Left ventricle myocardium inferior (tissue), 1 donor: ENCODE measurements at regions not wholly inside any gene's neighbourhood (a gene's known extent, or its start where the extent isn't known, plus 50 kb on each side); places are given as distances from the start of the nearest gene placed in this dataset.
"Not testable (repeated sequence)": the region's sequence is repeated elsewhere in the genome, so short reads cannot be mapped to it uniquely, and the experiment has no call there.

Source experiments
- DNase-seq: peaks from one replicate; pipeline ENCODE4 v3.0.0-alpha.2; 2020
- H3K27ac ChIP-seq: fragments of 200-600 bp; replicated peaks from 2 replicates; pipeline ENCODE4 v1.8.0; 2021
- H3K27me3 ChIP-seq: fragments of 200-600 bp; 2 replicates; pipeline ENCODE4 v1.8.0; 2021; ENCODE audit warnings: low read depth
- H3K36me3 ChIP-seq: fragments of 200-600 bp; 2 replicates; pipeline ENCODE4 v1.8.0; 2021
- H3K4me1 ChIP-seq: fragments of 200-600 bp; 2 replicates; pipeline ENCODE4 v1.8.0; 2021
- H3K4me3 ChIP-seq: fragments of 200-600 bp; 2 replicates; pipeline ENCODE4 v1.8.0; 2021; ENCODE audit warnings: mild to moderate bottlenecking, moderate library complexity
- H3K9me3 ChIP-seq: fragments of 200-600 bp; replicated peaks from 2 replicates; pipeline ENCODE4 v1.8.0; 2021
- CTCF ChIP-seq: fragments of 200-600 bp; IDR thresholded peaks from 2 replicates; pipeline ENCODE4 v1.8.0; 2021; ENCODE audit warnings: antibody characterized with exemption, mild to moderate bottlenecking, borderline replicate concordance
- intact Hi-C: fragments of 100-400 bp; cut with micrococcal nuclease; formaldehyde crosslinking; loops from one replicate; pipeline ENCODE4 v1.11.0; 2022
- donor health status: DM: no; HTN: yes; CAD: no; lungs with severe emphysema.

DNA sequence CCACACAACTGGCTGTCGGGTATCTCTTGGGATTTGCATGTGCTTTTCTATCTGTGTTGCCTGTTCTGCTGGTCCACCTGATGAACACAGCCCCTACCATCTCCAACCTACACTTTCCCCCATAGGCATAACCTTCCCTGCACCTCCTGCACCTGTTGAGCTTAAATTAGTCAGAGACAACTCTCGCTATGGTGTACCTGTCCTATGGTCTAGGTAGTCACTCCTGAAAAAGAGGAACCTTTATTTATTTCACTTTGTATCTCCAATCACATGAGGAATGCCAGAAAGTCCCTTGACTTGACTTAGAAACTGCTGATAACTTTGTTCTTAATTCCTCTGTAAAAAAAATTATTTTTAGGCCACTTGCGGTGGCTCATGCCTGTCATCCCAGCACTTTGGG is 338.1 kb downstream of the DHRSX start:
- intact Hi-C loops = no loop called here
- no peaks in the 10 kb centered on the region for H3K36me3 ChIP-seq

DNA sequence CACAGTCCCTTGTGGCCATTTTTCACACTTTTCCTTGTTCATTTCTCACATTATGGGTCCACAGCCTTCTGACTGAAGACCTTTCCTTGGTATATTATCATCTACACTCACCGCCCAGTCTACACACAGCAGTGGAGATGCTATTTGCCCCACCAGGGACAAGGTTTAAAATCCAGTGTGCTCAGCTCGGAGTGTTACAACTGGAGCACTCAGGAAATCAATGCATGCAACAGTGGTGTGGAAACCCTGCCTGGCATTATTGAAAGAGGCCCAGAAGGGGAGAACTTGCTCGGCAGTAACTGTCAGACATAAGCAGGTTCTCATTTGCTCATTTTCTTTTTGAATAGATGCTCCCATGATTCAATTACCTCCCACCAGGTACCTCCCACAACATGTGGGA is 340.9 kb downstream of the DHRSX start:
- Histone ChIP-seq H3K27me3 (no peaks in the 10 kb centered on the region), H3K36me3 (no peaks in the 10 kb centered on the region), H3K4me3 (no peak overlapping the region), H3K27ac (no peak overlapping the region), H3K9me3 (peaks cover 15% of the 10 kb centered on the region), H3K4me1 (no peaks in the 10 kb centered on the region)
- DNase-seq = no peak
- TF ChIP-seq CTCF = no peak
- intact Hi-C loops = no loop called here

More for the DNA sequence above, 338.1 kb downstream of the DHRSX start:
- no peak overlapping the region for H3K4me3 ChIP-seq
- no peak for TF ChIP-seq CTCF
- H3K27ac ChIP-seq = no peak overlapping the region
- H3K27me3 ChIP-seq = no peaks in the 10 kb centered on the region
- H3K4me1 ChIP-seq = no peaks in the 10 kb centered on the region
- no peak for DNase-seq
- H3K9me3 ChIP-seq = peaks cover 3% of the 10 kb centered on the region

DNA sequence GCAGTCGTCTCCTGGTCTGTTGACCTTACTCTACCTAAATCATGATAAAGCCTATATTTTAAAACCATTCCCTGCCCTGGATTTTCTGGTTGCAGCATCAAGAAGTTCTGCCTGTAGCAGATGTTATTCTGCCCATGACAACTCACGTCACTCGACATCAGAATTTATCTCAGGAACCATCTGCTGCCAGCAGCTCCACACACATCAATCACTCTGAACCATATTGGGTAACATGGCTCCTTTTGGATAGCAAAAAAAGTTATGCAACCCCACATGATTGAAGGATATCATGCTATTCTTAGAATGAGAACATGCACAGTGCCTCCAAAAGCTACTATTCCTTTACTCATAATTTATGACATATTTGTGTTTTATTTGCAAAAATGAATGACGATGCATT is 341.4 kb downstream of the DHRSX start:
- intact Hi-C loops = no loop called here
- TF ChIP-seq CTCF = no peak
- DNase-seq = no peak

DNA sequence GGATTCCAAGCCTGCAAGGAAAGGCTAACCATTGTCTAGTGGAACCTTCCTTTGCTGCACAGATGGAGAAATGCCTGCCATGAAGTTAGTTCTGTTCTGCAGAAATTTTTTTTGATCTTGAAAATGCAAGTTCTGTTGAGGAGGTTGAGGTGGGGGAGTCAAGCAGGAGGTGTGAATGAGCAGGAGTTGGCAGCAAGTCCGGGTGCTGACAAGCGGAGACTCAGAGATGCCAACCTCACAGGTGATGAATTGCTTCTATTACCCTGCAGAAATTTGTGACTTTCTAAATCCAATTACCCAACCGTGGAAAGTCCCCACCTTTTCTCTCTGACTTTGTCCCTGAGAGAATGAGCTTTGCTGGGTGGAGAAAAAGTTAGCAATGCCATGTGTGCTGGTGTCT is 350.1 kb downstream of the DHRSX start:
- Histone ChIP-seq H3K4me1 (no peaks in the 10 kb centered on the region), H3K9me3 (peaks cover 56% of the 10 kb centered on the region), H3K27me3 (no peaks in the 10 kb centered on the region), H3K4me3 (no peak overlapping the region), H3K36me3 (no peaks in the 10 kb centered on the region), H3K27ac (no peak overlapping the region)
- TF ChIP-seq CTCF = no peak
- DNase-seq = no peak
- intact Hi-C loops = no loop called here

More for the DNA sequence above, 341.4 kb downstream of the DHRSX start:
- Histone ChIP-seq H3K36me3 (no peaks in the 10 kb centered on the region), H3K4me1 (no peaks in the 10 kb centered on the region), H3K27ac (no peak overlapping the region), H3K4me3 (no peak overlapping the region), H3K27me3 (no peaks in the 10 kb centered on the region), H3K9me3 (peaks cover 16% of the 10 kb centered on the region)

- intact Hi-C loops, H3K36me3 ChIP-seq, DNase-seq, H3K4me3 ChIP-seq, H3K27ac ChIP-seq, H3K4me1 ChIP-seq, H3K27me3 ChIP-seq: not testable (repeated sequence)
- peaks cover 49% of the 10 kb centered on the region for H3K9me3 ChIP-seq
Observed at GRCh38 chrX:2150014-2150413, 350.8 kb downstream of the DHRSX start.

GRCh38 chrX:2149055-2149454 is 351.7 kb downstream of the DHRSX start:
- H3K27ac ChIP-seq, H3K4me3 ChIP-seq, intact Hi-C loops, H3K36me3 ChIP-seq, DNase-seq, H3K4me1 ChIP-seq, H3K27me3 ChIP-seq: not testable (repeated sequence)
- H3K9me3 ChIP-seq = peaks cover 44% of the 10 kb centered on the region

DNA sequence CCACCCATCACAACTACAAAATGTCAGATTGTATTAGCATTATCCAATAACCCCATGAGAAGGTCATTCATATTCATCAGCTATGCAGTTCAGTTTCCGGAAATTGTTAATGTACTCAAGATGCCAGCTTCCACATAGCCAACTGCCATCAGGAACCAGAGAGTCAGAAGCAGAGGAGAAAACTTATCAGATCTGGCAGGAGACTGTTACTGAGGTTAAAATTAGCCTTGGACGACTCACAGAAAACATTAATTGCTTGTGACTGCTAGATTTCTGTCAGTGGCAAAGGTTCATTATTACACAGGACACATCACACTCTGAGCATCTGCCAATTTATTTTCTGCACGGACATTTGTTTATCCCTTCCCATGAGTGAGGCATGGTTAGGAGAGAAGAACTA is 352.8 kb downstream of the DHRSX start:
- Histone ChIP-seq H3K4me1 (no peaks in the 10 kb centered on the region), H3K27ac (no peak overlapping the region), H3K36me3 (no peaks in the 10 kb centered on the region), H3K4me3 (no peak overlapping the region), H3K9me3 (peaks cover 41% of the 10 kb centered on the region), H3K27me3 (no peaks in the 10 kb centered on the region)
- no peak for DNase-seq
- intact Hi-C loops = no loop called here
- no peak for TF ChIP-seq CTCF
